ENCODE measurements at regions not wholly inside any gene's neighbourhood (a gene's known extent, or its start where the extent isn't known, plus 50 kb on each side); places are given as distances from the start of the nearest gene placed in this dataset.

GRCh38 chr3:82473864-82474541, 712.6 kb upstream of the GBE1 start (continued):
- TF ChIP-seq ZBTB43 (CRISPR knock-in tag; IDR thresholded peaks at IDR 0.05) = no peak
- TF ChIP-seq MGA (IDR thresholded peaks at IDR 0.05) = no peak
- TF ChIP-seq SP1 (CRISPR knock-in tag; IDR thresholded peaks at IDR 0.05) = no peak
- no peak for TF ChIP-seq U2AF1 (optimal IDR thresholded peaks at IDR 0.05; ENCODE audit: low read depth, low read length)
- no peak for TF ChIP-seq STAT5A (IDR thresholded peaks at IDR 0.05; ENCODE audit: borderline replicate concordance, low read length)
